ENCODE measurements at regions not wholly inside any gene's neighbourhood (a gene's known extent, or its start where the extent isn't known, plus 50 kb on each side); places are given as distances from the start of the nearest gene placed in this dataset.

GRCh38 chr18:78873926-78874500 is 105.6 kb upstream of the SALL3 start:
- H3K9me3 Mint-ChIP-seq = no peaks in the 10 kb centered on the region
- no peak overlapping the region for H3K4me3 Mint-ChIP-seq
- H3K27ac Mint-ChIP-seq (ENCODE audit: unreplicated experiment) = no peak overlapping the region
- no peaks in the 10 kb centered on the region for H3K27me3 Mint-ChIP-seq (ENCODE audit: low read depth)
- DNase-seq (ENCODE audit: low read depth, low spot score) = no peak
- no peak for TF ChIP-seq CTCF (conservative IDR thresholded peaks at IDR 0.05)
- H3K4me1 Mint-ChIP-seq = peaks cover 10% of the 10 kb centered on the region
- no peaks in the 10 kb centered on the region for H3K36me3 Mint-ChIP-seq (ENCODE audit: low read depth)

DNA sequence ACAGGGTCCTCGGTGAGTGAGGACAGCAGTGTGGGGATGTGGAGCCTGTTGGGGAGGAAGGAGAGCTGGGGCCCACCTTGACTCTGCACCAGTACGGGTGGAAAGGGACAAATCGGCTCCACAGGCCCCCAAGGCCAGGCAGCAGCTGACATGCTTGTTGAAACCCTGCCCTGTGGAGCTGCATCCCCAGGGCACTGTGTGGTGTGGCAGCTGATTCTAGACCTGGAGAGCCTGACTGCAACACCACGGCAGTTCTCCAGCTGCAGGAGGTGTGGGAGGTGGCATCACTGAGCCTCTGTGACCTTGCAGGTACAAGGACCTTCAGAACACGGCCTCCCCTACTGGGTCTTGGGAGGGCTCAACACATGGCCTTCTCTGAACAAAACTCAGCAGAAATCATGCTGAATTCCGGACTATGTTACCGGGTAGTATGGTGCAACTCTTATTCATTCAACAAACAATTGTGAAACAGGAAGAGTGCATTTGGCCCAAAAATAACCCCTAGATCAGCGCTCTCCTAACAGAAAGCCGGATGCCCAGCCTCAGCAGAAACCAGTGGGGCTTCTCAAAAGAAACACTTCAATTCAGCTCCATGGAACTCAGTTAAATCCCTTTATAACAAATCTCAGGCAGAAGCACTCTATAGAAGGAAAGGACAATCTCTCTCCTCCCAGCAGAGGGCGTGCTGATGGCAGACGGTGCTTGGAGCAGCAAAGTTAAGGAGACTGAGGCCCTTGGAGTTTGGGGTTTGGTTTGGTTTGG is 104.4 kb upstream of the SALL3 start:
- TF ChIP-seq CTCF (conservative IDR thresholded peaks at IDR 0.05) = peak; percentile 68
- Mint-ChIP-seq H3K27me3 (ENCODE audit: low read depth) (no peaks in the 10 kb centered on the region), H3K4me3 (no peak overlapping the region), H3K27ac (ENCODE audit: unreplicated experiment) (no peak overlapping the region), H3K9me3 (no peaks in the 10 kb centered on the region), H3K4me1 (peaks cover 10% of the 10 kb centered on the region), H3K36me3 (ENCODE audit: low read depth) (no peaks in the 10 kb centered on the region)
- peak; percentile 25 for DNase-seq (ENCODE audit: low read depth, low spot score)

DNA sequence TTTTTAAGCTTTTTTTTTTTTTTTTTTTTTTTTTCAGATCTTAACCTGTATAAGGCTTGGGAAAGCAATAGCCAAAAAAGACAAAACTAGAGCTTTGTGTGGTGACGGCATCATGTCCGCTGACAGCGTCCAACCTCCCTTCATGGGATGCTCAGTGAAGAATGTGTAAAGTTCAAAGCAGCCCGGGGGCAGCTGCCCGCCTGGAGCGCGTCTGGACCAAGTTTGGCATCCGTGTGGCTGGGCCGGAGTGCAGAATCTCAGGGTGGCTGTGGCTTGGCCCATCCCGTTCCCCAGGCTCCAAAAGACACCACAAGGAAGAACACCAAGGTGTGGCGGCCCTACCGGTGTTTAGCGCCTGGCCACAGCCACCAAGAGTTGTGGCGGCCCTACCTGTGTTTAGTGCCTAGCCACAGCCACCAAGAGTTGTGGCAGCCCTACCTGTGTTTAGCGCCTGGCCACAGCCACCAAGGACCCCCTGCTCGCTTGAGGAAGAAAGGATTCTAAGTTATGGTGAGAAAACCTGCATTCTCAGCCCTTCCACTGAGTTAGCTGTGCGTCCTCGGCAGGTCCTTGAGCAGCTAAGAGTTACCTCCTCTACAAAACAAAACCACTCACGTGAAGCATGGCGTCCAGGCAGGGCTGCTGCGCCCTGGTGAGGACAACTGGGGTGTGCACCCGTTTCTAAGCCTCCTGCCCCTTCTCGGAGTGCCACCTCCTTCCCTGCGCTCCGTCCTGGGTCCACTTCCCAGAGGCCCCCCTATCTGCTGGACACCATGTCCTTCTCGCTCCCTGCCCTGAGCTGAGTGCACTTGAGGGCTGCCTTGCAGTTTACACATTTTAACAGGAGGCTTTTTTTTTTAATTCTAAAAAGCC is 103.6 kb upstream of the SALL3 start:
- no peaks in the 10 kb centered on the region for H3K9me3 Mint-ChIP-seq
- H3K4me3 Mint-ChIP-seq = no peak overlapping the region
- DNase-seq (ENCODE audit: low read depth, low spot score) = no peak
- H3K27ac Mint-ChIP-seq (ENCODE audit: unreplicated experiment) = no peak overlapping the region
- H3K36me3 Mint-ChIP-seq (ENCODE audit: low read depth) = no peaks in the 10 kb centered on the region
- peaks cover 10% of the 10 kb centered on the region for H3K4me1 Mint-ChIP-seq
- TF ChIP-seq CTCF (conservative IDR thresholded peaks at IDR 0.05) = peak; percentile 7
- no peaks in the 10 kb centered on the region for H3K27me3 Mint-ChIP-seq (ENCODE audit: low read depth)

GRCh38 chr18:78876868-78877267 is 102.8 kb upstream of the SALL3 start:
- H3K36me3 Mint-ChIP-seq (ENCODE audit: low read depth) = no peaks in the 10 kb centered on the region
- no peak for TF ChIP-seq CTCF (conservative IDR thresholded peaks at IDR 0.05)
- DNase-seq (ENCODE audit: low read depth, low spot score) = no peak
- H3K27me3 Mint-ChIP-seq (ENCODE audit: low read depth) = no peaks in the 10 kb centered on the region
- no peak overlapping the region for H3K4me3 Mint-ChIP-seq
- peaks cover 2% of the 10 kb centered on the region for H3K4me1 Mint-ChIP-seq
- no peaks in the 10 kb centered on the region for H3K9me3 Mint-ChIP-seq
- no peak overlapping the region for H3K27ac Mint-ChIP-seq (ENCODE audit: unreplicated experiment)

DNA sequence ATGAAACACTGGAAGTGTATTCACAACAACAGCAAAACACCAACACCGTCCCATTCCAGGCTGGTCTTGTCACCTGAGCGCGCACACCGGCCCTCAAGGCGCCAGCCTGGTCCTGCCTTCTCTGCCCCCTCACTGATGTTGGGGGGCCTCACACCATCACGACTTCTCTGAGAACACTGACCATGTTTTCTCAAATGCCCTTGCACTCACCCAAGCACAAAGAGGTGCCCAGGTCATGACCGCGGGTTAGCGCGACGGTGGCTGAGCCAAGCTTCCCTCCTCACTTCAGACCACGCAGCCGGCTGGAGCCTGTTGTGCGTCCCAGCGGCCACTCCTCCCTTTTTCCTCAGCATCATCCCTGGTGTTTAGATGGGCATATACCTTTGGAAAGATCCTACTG is 101.3 kb upstream of the SALL3 start:
- no peaks in the 10 kb centered on the region for H3K27me3 Mint-ChIP-seq (ENCODE audit: low read depth)
- no peak overlapping the region for H3K27ac Mint-ChIP-seq (ENCODE audit: unreplicated experiment)
- DNase-seq (ENCODE audit: low read depth, low spot score) = no peak
- peaks cover 2% of the 10 kb centered on the region for H3K36me3 Mint-ChIP-seq (ENCODE audit: low read depth)
- H3K9me3 Mint-ChIP-seq = no peaks in the 10 kb centered on the region
- no peak for TF ChIP-seq CTCF (conservative IDR thresholded peaks at IDR 0.05)
- no peak overlapping the region for H3K4me3 Mint-ChIP-seq
- no peaks in the 10 kb centered on the region for H3K4me1 Mint-ChIP-seq

Data from neural crest cell (in vitro differentiated cells).